IPS DF 6.9 (cell line): ENCODE measurements at regions not wholly inside any gene's neighbourhood (a gene's known extent, or its start where the extent isn't known, plus 50 kb on each side); places are given as distances from the start of the nearest gene placed in this dataset.
A peak's percentile ranks its signal among the peaks of the same experiment; 100 is the strongest.
"Not testable (repeated sequence)": the region's sequence is repeated elsewhere in the genome, so short reads cannot be mapped to it uniquely, and the experiment has no call there.

Experiments
- DNase-seq: peaks from one replicate; pipeline ENCODE4 v3.0.0-alpha.2; 2013; ENCODE audit warnings: low read depth, low spot score
- H3K27ac ChIP-seq: one replicate; pipeline ENCODE4 v1.5.1; 2013; ENCODE audit warnings: low read length, control low read depth
- H3K27me3 ChIP-seq: 2 replicates; pipeline ENCODE4 v1.6.1; 2013; ENCODE audit warnings: mild to moderate bottlenecking, low read length; ENCODE audit not compliant: control insufficient read depth, insufficient read depth
- H3K36me3 ChIP-seq: 2 replicates; pipeline ENCODE4 v1.6.1; 2013; ENCODE audit warnings: low read length; ENCODE audit not compliant: control insufficient read depth, insufficient read depth
- H3K4me1 ChIP-seq: 2 replicates; pipeline ENCODE4 v1.6.1; 2013; ENCODE audit warnings: low read length; ENCODE audit not compliant: control insufficient read depth, insufficient read depth
- H3K4me3 ChIP-seq: 2 replicates; pipeline ENCODE4 v1.5.1; 2013; ENCODE audit warnings: mild to moderate bottlenecking, low read length
- H3K9me3 ChIP-seq: 2 replicates; pipeline ENCODE4 v1.6.1; 2013; ENCODE audit warnings: low read length, inconsistent platforms; ENCODE audit not compliant: control insufficient read depth, insufficient read depth
- WGBS: extraction: QIAGEN DNeasy Blood & Tissue Kit; methylation state at CpG from one replicate; pipeline ENCODE4 v1.1.7; 2013; ENCODE audit warnings: mixed read lengths, missing lambda C conversion rate; ENCODE audit not compliant: insufficient read length, insufficient coverage; 5-methylcytosine and 5-hydroxymethylcytosine counted together

DNA sequence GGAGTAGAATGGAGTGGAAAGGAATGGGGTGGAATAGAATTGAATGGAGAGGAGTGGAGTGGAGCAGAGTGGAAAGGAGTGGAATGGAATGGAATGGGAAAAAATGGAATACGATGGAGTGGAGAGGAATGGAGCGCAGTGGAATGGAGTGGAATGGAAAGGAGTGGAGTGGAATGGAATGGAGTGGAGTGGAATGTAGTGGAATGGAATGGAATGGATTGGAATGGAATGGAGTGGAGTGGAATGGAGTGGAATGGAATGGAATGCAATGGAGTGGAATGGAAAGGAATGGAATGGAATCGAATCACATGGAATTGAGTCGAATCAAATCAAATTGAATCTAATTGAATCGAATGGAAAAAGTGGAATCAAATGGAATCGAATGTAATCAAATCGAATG, 1016.1 kb downstream of the CDY1 start:
- WGBS, result 99% methylated on average over 4 of the region's 7 CpGs
- Histone ChIP-seq H3K4me3 (no peak overlapping the region), H3K36me3 (no peaks in the 10 kb centered on the region), H3K27ac (no peak overlapping the region), H3K4me1 (no peaks in the 10 kb centered on the region), H3K27me3 (no peaks in the 10 kb centered on the region), H3K9me3 (no peaks in the 10 kb centered on the region; the same call in 1 of the 2 replicates)
- DNase-seq, result no peak

DNA sequence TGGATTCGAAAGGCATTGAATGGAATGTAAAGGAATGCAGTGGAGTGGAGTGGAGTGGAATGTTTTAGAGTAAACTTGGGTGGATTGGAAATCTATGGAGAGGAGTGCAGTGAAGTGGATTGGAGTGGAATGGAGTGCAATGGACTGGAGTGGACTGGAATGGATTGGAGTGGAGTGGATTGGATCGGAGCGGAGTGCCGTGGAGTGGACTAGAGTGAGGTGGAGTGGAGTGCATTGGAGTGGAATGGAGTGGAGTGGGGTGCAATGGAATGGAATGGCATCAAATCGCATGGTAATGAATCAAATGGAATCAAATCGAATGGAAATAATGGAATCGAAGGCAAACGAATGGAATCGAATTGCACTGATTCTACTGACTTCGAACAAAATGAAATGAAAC, 1023.9 kb downstream of the CDY1 start:
- not testable (repeated sequence) for H3K27me3 ChIP-seq, H3K9me3 ChIP-seq, H3K4me1 ChIP-seq, H3K27ac ChIP-seq, H3K36me3 ChIP-seq, H3K4me3 ChIP-seq, DNase-seq
- WGBS, result no CpG with 5 or more reads among the region's 10 CpGs

DNA sequence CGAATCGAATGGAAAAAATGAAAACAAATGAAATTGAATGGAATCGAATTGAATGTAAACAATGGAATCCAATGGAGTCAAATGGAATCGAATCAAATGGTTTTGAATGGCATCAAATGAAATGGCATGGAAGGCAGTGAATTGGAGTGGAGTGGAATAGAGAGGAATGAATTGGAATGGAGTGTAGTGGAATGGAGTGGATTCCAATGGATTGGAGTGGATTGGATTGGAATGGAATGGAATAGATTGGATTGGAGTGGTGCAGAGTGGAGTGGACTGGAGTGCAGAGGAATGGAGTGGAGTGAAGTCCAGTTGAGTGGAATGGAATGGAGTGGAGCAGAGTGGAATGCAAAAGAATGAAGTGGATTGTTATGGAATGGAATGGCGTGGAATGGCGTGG, 1026.3 kb downstream of the CDY1 start:
- DNase-seq, H3K27ac ChIP-seq, H3K9me3 ChIP-seq, H3K4me1 ChIP-seq, H3K4me3 ChIP-seq, H3K36me3 ChIP-seq, H3K27me3 ChIP-seq: not testable (repeated sequence)
- 100% methylated on average over 2 of the region's 6 CpGs for WGBS

DNA sequence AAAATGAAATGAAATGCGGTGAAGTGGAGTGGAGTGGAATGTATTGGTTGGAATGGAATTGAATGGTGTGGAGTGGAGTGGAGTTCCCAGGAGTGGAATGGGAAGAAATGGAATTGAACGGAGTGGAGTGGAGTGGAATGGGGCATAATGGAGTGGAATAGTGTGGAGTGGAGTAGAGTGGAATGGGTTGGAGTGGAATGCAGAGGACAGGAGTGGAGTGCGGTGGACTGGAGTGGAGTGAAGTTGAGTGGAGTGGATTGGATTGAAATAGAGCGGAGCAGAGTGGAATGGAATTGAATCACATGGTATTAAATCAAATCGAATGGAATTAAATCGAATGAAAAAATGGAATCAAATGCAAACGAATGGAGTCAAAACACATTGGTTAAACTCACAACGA, 1042.3 kb downstream of the CDY1 start:
- not testable (repeated sequence) for H3K9me3 ChIP-seq, DNase-seq, H3K27me3 ChIP-seq, H3K36me3 ChIP-seq, H3K4me1 ChIP-seq, H3K27ac ChIP-seq, H3K4me3 ChIP-seq
- 100% methylated on average over 3 of the region's 8 CpGs for WGBS

- H3K9me3 ChIP-seq, result peaks cover 20% of the 10 kb centered on the region
- not testable (repeated sequence) for H3K27ac ChIP-seq, DNase-seq, H3K4me1 ChIP-seq, H3K36me3 ChIP-seq, H3K4me3 ChIP-seq, H3K27me3 ChIP-seq
- no CpG with 5 or more reads among the region's 8 CpGs for WGBS
Measured at GRCh38 chrY:26666691-26667090, 1044.8 kb downstream of the CDY1 start.

DNA sequence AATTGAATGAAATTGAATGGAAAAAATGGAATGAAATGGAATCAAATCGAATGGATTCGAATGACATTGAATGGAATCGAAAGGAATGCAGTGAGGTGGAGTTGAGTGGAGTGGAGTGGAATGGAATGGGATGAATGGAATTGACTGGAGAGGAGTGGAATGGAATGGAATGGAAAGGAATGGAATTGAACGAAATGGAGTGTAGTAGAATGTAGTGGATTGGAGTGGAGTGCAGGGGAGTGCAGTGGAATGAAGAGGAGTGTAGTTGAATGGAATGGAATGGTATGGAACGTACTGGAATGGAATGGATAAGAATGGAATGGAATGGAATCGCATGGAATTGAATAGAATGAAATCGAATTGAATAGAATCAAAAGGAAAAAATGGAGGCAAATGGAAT, 1047.3 kb downstream of the CDY1 start:
- not testable (repeated sequence) for DNase-seq, H3K36me3 ChIP-seq, H3K4me1 ChIP-seq, H3K27me3 ChIP-seq, H3K4me3 ChIP-seq, H3K27ac ChIP-seq
- 100% methylated on average over 5 of the region's 7 CpGs for WGBS
- H3K9me3 ChIP-seq, result peaks cover 17% of the 10 kb centered on the region

- not testable (repeated sequence) for DNase-seq, H3K4me1 ChIP-seq, H3K27me3 ChIP-seq, H3K4me3 ChIP-seq, H3K36me3 ChIP-seq
- Histone ChIP-seq H3K27ac (peak overlapping the region; percentile 7), H3K9me3 (peaks cover 16% of the 10 kb centered on the region)
- 100% methylated on average over 11 of the region's 13 CpGs for WGBS
Measured at GRCh38 chrY:26670360-26670871, 1048.5 kb downstream of the CDY1 start.

DNA sequence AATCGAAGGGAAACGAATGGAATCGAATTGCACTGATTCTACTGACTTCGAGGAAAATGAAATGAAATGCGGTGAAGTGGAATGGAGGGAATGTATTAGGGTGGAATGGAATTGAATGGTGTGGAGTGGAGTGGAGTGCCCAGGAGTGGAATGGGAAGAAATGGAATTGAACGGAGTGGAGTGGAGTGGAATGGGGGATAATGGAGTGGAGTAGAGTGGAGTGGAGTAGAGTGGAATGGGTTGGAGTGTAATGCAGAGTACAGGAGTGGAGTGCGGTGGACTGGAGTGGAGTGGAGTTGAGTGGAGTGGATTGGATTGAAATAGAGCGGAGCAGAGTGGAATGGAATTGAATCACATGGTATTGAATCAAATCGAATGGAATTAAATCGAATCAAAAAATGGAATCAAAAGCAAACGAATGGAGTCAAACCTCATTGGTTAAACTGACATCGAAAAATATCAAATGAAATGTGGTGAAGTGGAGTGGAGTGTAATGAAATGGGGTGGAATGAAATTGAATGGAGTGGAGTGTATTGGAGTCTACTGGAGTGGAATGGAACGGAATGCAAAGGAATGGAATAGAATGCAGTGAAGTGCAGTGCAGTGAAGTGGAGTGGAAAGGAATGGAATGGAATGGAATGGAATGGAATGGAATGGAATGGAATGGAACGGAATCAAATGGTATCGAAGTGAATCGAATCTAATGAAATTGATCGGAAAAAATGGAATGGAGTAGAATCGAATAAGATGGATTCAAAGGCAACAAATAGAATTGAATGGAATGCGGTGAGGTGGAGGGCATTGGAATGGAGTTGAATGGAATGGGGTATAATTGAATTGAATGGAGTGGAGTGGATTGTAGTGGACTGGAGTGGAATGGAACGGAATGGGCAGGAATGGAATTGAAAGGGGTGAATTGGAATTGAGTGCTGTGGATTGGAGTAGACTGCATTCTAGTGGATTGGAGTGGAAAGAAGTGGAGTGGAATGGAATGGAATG, 1049.3 kb downstream of the CDY1 start:
- WGBS, result over 99% methylated on average over 17 of the region's 20 CpGs
- DNase-seq, H3K4me3 ChIP-seq: not testable (repeated sequence)

More for the DNA sequence above, 1049.3 kb downstream of the CDY1 start:
- Histone ChIP-seq H3K27ac (peak overlapping the region; percentile 7), H3K9me3 (peaks cover 16% of the 10 kb centered on the region)
- H3K4me1 ChIP-seq, H3K36me3 ChIP-seq, H3K27me3 ChIP-seq: not testable (repeated sequence)
